CD4-positive, alpha-beta T cell treated with Interleukin-6 for 4 hours (primary cell): ENCODE measurements at regions not wholly inside any gene's neighbourhood (a gene's known extent, or its start where the extent isn't known, plus 50 kb on each side); places are given as distances from the start of the nearest gene placed in this dataset.

Source experiments
- DNase-seq: peaks from one replicate; pipeline ENCODE4 v3.0.0-alpha.2; 2020; ENCODE audit warnings: mixed read lengths

DNA sequence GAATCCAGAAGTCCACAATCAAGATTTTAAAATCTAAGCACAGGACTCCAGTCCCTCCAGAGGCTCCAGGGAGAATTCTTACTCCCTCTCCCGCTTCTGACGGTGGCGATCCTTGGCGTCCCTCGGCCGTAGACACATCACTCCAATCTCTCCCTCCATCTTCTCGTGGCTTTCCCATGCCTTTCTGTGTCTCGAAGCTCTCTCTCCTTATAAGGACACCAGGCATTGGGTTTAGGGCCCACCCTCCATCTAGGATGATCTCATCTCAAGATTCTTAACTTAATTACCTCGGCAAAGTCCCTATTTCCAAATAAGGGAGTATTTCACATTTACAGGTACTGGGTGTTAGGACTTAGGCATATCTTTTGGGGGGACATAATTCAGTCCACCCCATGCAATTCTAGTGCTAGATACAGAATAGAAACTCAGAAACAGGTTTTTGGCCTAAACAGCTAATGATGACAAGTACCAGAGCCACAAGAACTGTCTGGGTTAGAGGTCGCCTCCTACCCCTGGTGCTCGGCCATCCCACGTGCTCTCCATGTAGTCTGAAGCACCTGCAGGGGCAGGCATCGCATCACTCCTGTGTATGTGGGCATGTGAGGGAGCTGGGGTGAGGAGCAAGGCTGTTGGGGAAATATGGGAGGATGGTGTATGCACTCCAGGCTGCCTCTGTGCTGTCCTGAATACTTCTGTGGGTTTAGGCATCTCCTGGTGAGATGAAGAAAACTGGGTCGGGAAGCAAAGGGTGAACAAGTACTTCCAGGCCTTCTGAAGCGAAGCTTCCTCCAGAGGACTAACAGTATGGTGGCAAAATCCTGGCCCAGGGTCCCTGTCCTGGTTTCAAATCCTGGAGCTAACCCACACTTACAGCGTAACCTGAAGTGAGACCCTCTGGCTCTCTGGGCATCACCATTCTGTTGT is 298.3 kb upstream of the ZMIZ1 start:
- no peak for DNase-seq

DNA sequence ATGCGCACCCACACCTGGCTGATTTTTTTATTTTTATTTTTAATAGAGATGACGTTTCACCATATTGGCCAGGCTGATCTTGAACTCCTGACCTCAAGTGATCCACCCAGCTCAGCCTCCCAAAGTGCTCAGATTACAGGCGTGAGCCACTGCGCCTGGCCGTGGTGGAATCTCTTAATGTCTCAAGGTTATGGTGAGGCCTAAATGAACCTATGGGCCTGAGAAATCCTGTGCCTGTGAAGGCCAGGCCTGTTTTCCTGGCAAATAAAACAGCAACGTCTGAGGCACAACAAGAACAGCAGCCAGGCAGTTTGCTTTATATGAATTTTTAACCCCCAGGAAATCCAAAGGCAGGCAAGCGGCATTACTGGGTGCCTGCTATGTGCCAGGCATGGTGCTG is 297.5 kb upstream of the ZMIZ1 start:
- DNase-seq, result no peak

DNA sequence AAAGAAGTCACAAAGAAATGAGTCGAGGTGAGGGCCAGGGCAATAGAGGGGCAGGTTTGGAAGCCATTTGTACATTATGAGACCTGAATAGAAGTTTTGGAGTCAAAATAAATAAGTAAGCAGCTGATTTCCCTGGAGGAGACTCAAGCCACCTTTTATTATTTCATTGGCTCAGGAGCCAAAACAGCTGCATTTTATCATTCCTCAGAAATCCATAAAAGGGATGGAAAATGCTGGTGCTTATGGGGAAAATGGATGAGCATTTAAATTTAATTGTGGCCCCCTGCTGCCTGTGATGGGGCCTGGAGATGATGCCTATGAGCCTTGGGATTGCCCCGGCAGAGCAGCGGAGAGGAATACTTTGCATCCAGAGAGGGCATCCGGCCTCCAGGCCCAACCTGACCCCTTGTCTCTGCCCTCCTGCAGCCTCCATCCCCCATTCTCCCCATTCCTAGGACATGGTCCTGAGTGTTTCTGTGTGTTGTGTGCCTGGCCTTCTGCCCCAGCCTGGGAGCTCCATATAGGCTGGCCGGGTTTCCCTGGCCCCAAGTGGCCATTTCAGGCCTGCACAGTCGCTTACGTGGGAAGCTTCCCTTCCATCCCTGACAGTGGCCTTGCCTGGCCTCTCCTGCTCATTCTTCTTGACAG is 296.8 kb upstream of the ZMIZ1 start:
- no peak for DNase-seq

DNA sequence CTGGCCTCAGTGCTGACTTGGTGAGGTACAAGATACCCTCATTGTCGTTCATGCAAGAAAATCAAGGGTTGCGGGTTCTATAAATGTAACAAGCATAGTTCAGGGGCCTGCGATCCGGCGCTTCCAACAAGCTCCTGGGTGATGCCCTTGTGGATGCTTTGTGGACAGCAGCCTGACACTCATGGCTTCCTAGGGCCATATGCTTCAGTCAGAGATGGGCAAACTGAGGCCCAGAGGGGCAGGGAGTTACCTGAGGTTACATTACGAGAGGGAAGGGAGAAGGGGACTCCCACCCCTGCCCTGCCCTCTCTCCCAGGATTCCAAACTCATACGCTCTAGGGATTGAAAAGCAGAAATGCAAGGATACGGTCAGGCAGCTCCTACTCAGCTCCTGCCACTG is 296.3 kb upstream of the ZMIZ1 start:
- no peak for DNase-seq

DNA sequence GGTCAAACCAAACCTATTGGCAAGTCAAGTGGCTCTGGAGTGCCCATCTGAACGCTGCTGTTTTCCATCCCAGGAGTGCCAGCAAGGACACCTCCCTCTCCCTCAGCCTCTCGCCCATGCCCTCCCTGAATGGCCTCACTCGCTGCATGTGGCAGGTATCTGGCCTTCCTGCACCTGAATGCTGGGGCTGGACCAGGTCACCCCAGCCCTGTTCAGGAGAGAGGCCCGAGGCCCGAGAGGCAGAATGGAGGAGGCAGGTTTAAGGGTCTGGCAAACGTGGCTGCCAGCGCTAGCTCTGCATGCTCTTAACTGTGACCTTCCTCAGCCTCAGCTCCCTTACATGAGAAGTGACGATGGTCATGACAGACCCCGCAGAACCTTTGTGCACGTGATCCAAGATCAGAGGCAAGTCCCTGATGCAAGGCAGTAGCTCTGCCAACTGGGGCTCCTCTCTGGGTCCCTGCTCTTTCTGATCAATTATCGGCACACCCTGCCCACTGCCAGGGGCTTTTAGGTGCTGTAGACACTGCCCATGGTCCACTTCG is 295.7 kb upstream of the ZMIZ1 start:
- no peak for DNase-seq

DNA sequence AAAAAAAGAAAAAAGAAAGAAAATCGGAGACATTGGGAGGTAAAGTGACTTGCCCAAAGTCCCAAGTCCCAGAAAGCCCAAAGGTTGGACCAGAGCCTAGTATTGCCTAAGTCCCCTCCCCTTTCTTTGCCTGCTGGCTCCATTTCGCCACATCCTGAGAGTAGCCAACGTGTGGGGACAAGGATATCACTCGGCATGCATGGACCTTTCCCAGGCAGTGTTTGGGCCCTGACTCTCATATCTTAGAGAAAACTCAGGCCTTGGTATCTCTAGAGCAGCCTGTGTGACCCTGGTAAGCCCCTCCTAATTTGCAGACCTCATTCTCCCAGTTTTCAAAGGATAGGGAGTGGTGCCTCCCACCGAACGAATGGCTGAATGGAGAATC is 294.2 kb upstream of the ZMIZ1 start:
- no peak for DNase-seq

DNA sequence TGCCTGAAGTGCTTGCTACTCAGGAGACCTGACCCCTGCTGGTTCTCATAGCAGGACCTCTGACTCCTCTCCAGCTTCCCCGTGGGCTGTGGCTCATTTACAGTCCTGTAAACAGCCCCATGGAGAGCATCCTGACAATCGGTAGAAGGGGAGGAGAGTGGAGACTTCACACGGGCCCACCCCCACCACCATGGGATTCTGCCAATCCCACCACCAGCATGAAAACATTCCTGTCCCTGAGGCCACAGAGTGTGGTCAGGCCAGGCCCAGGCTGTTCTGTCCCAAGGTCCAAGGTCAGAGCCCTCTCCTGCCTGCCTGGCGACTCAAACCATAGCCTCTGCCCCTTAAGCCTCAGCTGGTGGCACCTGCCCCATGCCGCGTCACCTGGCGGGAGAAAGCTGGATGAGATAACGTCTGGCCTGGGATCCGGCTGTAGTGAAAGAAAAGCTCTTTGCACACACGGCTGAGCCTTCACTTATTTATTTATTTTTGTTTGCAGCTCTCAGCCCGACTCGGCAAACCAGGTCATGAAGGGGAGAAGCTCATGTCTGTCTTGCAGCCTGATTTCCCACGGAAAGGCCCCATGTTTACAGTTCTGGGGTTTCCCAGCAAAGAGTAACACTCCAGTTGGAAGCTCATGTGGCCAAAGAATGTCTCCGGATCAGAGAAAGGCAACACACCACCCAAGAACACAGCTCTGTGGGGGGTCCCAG is 293.6 kb upstream of the ZMIZ1 start:
- no peak for DNase-seq

DNA sequence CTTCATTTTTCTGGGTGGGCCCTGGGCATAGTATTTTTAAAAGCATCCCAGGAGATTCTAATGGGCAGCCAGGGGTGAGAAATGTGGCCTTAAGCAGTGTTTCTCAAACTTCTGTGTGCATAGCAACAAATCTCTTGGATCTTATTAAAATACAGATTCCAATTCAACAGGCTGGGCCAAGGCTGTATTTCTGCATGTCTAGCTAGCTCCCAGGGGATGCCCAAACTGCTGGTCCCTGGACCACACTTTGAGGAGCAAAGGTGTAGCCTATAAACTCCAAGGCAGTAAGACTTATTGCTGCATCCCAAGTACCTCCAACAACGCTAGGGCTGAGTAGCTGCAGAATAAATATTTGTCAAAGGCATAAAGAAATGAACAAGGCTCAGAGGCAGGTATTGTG is 292.9 kb upstream of the ZMIZ1 start:
- DNase-seq, result no peak

DNA sequence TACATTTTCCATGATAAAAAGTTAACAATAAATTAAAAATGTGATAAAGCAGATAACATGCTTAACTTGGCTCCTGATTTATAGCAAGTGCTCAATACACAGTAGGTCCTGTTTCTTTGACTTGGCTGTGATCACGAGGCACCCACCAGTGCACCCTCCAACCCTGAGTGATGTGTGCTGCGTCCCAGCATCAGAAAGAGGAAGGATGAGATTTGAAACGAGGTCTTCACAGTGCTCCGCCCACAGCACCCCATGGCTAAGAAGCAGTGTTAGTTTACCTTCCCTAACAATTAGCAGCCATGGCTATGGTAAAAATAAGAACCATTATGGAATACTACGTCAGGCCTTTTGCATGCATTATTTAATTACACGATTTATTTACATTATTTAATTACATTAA is 292.0 kb upstream of the ZMIZ1 start:
- DNase-seq, result no peak

DNA sequence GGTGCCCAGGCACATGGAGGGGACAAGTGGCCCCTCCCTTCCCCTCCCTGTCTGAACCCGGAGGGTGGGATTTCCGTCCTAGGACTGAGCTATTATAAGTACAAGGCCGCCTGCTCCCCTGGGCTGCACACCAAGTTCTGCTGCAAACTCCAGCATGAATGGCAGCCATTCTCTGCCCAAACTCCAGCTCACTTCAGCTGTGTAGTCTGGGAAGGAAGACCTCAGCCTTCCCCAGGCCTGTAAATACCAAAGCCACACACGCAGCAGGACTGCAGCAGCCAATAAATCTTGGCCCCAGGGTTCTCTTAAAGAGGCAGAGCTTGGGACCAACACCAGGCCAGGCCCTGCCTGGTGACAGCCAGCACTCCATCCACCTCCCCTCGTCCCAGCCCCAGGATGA is 291.3 kb upstream of the ZMIZ1 start:
- no peak for DNase-seq

DNA sequence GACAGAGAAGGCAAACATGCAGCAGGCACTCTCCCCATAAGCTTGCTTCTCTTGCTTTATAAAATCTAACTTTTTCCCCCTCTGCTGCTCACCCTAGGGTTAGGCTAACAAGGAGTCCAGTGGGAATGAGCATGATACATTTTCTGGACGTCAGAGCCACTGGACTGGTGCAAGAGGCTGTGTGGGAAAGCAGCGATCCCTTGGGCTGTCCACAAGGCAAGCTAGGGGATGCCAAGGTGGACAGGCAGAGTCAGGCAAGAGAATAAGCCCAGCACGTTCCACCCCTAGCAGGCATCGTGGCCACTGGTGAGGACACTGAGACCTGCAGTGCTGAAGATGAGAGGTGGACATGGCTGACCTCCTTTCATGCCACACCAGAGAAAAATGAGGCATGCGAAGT is 290.9 kb upstream of the ZMIZ1 start:
- DNase-seq, result no peak

DNA sequence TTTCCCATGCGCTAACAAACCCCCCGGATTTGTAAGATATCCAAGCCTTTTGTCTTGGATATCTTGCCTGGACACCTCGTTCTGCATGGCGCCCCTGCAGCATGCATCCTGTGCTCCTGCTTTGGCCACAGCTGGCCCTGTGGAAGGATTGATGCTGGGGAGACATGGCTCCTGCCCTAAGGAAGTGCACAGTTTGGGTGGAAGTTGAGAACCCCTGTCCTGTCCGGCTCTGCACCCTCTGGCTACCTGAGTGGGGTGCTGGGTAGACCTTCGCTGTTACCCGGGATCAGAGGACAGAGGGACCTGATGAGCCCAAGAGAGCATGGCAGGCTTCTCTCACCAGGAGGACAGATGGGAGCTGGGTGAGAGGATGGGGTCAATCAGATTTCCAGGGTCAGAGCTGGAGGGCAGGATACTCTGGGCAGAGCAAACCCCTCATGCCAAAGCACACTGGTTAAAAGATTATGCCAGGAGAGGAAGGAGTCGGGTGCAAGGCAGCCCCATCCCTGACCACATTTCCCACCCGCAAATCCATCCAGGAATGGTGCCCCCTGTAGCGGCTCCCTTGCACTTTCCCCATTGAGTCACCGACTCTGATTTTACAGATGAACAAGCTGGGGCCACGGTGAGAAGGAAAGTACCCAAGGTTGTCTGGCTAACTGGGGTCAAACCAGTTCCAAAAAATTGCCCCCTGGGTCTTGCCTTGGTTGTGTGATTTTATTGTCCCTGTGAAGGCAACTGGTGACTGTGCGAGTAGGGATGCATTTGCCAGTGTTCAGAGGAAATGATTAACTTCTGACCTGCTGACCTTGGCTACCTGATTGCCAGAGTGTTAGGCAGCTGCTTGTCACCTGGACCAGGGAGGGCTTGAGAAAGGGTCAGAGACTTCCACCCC is 290.1 kb upstream of the ZMIZ1 start:
- no peak for DNase-seq

DNA sequence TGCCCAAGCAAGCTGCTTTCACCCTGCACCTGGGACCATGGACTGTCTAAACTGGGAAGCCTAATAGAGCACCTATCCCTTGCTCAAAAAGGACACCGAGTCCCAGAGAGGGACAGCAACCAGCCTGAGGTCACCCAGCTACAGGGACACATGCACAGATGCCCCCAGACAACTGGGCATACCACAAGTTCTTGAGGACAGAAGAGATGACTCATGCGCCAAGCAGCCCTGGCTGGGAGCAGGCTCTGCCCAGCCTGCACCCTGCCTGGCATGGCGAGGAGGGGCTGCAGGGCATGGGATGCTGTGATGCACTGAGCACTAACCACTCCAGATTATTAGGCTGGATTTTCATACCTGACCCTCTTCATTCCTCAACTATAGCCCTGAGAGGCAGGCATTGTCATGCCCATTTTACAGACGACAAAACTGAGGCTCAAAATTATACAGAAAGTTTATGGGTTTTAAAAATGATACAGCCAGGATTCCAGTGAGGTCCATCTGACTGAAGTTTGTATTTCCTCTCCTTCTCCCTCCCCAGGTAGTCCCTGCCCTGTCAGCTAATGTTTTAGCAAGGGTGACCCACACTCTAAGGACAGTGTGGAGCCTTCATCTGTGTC is 289.3 kb upstream of the ZMIZ1 start:
- no peak for DNase-seq

DNA sequence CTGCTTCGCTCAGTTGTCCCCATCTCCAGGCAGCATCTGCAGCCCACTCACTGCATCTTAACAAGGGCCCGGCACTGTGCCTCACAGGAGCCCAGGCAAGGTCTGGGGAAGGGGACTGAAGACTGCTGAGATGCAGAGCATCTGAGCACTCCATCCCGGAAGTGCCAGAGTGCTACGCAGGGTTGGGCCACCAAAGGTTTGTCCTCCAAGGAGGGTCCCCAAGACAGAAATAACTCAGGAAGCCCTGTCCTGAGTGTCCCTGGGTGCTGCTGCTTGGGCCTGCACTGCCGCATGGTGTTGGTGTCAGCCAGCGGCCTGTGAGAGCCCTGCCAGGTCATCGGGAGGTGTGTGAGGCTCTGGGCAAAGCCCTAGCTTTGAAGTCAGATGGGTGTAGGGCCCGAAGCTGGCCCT is 288.2 kb upstream of the ZMIZ1 start:
- no peak for DNase-seq

DNA sequence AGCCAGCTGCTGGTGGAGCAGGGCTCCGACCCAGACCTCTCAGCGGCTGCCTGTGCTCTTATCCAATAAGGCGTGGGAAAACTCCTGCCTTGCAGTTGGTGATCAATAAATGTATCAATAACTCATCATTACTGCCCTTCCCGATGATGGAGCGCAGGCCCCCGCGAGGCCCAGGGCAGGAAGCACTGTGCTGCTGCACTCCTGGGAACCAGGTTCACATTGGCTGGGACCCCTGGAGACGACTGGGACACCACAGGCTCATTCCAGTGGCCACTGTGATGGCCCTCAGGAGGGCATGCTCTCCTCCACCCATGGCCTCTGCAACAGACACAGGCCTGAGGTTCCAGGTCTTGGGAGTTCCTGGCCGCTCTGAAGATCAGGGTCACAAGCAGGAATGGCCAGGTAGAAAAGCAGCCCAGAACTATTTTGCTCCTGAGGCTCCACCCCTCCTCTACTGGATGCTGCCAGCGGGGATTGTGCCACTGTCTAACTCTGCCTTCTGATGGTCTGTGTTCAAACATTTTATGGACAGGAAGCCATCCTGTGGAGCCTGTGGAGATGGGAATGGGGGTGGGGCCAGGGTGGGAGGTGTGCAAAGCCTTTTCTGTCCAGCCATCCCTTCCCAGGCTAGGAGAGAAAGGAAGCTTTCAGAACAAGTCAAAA is 287.4 kb upstream of the ZMIZ1 start:
- no peak for DNase-seq

DNA sequence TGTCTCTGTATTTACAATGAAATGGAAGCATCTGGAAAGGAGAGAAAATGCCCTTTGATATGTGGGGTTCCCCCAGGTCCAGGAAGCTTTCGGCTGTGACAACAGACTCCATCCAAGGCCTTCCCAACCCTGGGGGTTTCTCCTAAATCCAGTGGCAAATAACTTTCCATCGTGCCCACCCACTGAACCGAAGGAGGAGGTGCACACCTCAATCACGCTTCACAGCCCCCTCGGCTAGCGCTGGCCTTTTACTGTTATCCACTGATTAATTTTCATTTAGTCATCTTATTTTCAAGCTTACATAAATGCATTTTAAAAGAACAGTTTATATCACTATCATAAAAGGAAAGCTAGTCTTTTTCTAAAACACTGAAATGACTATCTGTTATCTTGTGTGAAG is 286.8 kb upstream of the ZMIZ1 start:
- DNase-seq, result no peak

DNA sequence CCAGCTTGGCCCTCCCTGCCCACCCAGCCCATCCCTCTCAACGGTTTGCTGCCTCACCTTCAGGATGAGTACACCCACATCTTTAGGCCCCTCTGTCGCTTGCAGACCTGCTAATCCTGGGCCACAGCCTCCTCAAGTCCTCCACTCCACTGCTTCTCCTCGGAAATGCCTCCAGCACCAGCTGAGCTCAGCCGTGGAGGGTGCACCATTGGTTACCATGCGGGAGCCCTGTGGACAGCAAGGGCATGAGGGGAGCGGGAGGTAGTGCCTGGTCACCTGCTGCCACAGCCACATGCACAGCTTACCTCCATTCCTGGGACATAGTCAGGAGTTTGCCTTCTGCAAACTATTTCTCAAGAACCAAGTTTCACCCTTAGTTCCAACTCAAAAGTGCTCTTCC is 286.3 kb upstream of the ZMIZ1 start:
- DNase-seq, result no peak

DNA sequence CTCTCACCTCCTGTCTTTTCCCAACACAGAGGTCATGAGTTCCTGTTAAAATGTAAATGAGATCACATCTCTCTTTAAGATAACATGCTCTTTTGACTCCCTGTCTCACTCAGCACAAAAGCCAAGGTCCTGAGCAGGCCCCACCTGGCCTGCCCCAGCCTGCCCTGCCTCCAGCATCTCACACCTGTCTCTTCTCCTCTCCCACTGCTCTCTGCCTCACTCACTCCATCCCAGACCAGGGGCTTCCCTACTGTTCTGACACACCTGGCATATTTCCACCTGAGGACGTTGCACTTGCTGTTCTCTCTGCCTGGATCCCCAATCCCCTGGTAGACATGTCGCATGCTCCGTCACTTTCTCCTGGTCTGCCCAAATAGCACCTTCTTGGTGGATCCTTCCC is 285.0 kb upstream of the ZMIZ1 start:
- no peak for DNase-seq

DNA sequence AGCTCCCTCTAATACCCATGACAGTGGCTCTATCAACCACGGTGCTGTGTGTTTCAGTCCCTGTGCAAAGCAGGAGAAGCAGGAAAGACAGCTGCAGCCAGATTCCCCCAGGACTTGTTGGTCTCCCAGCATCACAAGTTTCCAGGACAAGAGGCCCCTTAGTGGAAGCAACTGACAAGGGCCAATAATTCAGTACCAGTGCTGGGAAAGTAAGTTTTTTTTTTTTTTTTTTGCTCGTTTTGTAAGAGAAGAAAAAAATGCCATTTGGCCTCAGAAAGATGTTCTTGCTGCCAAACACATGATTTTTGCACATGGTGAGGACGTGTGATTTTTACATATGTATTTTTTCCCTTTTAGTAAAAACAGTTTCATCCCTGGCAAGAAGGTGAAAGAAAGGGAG is 284.2 kb upstream of the ZMIZ1 start:
- no peak for DNase-seq

DNA sequence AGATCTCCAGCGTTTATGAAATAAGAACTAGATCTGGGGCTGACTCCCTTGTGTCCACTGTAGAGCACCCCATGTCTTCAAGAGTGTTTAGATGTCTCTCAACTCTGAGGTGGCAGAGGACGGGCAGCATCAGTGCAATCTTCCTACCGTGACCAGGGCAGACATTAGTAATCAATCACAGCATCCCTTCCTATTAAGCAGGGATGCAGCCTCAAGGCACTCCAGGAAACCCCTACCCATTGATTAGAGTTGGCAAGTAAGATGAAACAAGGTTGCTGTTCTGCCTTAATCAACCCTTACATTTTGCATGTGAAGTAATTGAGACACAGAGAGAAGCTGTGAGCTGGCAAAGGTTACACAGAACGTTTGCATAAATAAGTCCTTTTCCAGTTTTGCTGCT is 283.7 kb upstream of the ZMIZ1 start:
- no peak for DNase-seq

DNA sequence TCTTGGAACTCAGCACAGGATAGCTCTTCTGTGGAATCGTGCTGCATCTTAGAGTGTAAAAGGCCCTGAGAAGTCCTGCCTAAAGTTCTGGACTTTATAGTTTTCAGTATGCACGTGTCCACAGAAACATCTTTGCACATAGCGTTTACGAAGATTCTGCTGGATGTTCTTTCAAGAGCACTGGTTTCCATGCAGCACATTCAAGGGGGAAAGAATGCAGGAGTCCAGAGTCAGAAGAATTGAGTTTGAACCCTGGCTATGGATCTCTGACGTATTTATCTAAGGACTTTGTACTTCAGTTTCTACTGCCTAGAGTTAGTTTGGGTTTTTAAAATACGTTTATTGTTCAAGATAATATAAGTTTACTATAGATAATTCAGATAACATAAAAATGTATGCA is 282.8 kb upstream of the ZMIZ1 start:
- no peak for DNase-seq

DNA sequence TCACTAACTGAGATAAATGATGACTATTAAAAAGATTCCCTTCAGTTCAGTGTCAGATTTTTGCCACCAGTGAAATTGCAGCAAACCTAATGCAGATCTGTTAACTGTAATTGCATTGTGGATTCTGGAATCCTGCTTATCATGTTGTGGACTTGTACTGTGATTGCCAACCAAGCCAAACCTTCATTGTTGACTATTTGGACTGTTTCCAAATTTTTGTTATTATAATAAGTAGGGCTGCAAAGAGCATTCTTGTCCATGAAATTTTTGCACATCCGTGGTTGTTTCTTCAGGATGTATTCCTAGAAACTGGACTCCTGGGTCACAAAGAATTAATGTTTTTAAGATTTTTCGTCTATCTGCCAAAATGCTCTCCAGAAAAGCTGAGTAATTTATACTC is 281.6 kb upstream of the ZMIZ1 start:
- DNase-seq, result no peak
